Adrenal gland (tissue), 9 donors: ENCODE measurements at regions not wholly inside any gene's neighbourhood (a gene's known extent, or its start where the extent isn't known, plus 50 kb on each side); places are given as distances from the start of the nearest gene placed in this dataset.

Source experiments
- DNase-seq, 7 donors: peaks; one replicate each; pipeline ENCODE4 v3.0.0-alpha.2; 2019 to 2020
- H3K27ac ChIP-seq, 5 donors: fragments of 200-600 bp; sonication (generic) in 4 of 5; 1 replicate in 3 of 5; 2 replicates in 2 of 5; pipeline versions ENCODE4 v1.5.1 to v1.8.0; 2016 to 2020; ENCODE audit warnings: mild to moderate bottlenecking in 1 of 5
- H3K27me3 ChIP-seq: fragments of 200-600 bp; 2 replicates; pipeline ENCODE4 v1.8.0; 2021
- H3K36me3 ChIP-seq, 2 donors: fragments of 200-600 bp; replicated peaks in 1 of 2; 1 replicate in 1 of 2; 2 replicates in 1 of 2; pipeline versions ENCODE4 v1.5.1 to v1.8.0; 2018 to 2022
- H3K4me1 ChIP-seq, 2 donors: fragments of 200-600 bp; replicated peaks in 1 of 2; 1 replicate in 1 of 2; 2 replicates in 1 of 2; pipeline versions ENCODE4 v1.5.1 to v1.8.0; 2018 to 2021
- H3K4me3 ChIP-seq, 4 donors: fragments of 200-600 bp; sonication (generic) in 3 of 4; one replicate each; pipeline ENCODE4 v1.5.1; 2016 to 2018
- H3K9me3 ChIP-seq, 3 donors: fragments of 200-600 bp; sonication (generic) in 1 of 3; replicated peaks in 1 of 3; 1 replicate in 2 of 3; 2 replicates in 1 of 3; pipeline versions ENCODE4 v1.5.1 to v1.8.0; 2016 to 2021
- POLR2A ChIP-seq, 2 donors: fragments of 450-650 bp; IDR thresholded peaks; one replicate each; pipeline ENCODE4 v1.6.1; 2017; ENCODE audit warnings: antibody characterized with exemption in 2 of 2, mild to moderate bottlenecking in 2 of 2, moderate library complexity in 1 of 2
- WGBS, 4 donors: extraction: QIAGEN DNeasy Blood & Tissue Kit in 2 of 4; methylation state at CpG; one replicate each; pipeline versions ENCODE4 v1.1.5 to v1.1.7; 2013 to 2017; 5-methylcytosine and 5-hydroxymethylcytosine counted together
- intact Hi-C, 2 donors: fragments of 100-400 bp; cut with DNase I; formaldehyde crosslinking; loops; one replicate each; pipeline versions ENCODE4 v1.14.1 to v1.15.0; 2022 to 2023
- TF ChIP-seq, protein P1 (sequence below), 6 experiments: fragments of 450-650 bp in 4 of 6; fragments of 200-600 bp in 2 of 6; sonication (generic) in 1 of 6; IDR thresholded peaks; 1 replicate in 5 of 6; 2 replicates in 1 of 6; pipeline versions ENCODE4 v1.5.1 to v1.8.0; 2016 to 2021; ENCODE audit warnings: antibody characterized with exemption in 6 of 6, mild to moderate bottlenecking in 2 of 6, moderate library complexity in 1 of 6
- donor health status: healthy with polysubstance abuse.
- donor health status: Bipolar disorder and iron deficiency.
- donor health status: DM: yes; HTN: yes; CAD: no.
- donor health status: DM: no; HTN: no; CAD: no.
- donor health status: DM: no; HTN: no; CAD: no.

DNA sequence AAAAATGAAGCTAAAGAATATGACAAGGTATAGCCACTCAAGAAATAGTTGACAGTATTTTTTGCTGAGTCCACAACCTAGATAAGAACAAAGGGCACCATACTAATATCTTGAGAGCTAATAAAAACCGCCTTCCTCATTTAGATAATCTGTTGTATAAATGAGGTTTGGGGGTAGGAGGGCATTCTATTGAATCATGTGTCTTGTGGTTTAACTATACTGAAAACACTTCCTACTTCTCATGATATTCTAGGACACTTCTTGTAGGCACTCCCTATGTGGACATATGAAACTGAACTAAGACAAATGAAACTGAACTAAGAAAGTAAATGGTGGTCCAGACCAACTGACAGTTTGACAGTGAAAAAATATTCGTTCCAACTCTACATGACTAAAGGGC is 1268.5 kb upstream of the C9orf72 start:
- WGBS, 4 donors, result 61 to 80% (median 70%) methylated on average over 2 of the region's 2 CpGs
- Histone ChIP-seq H3K27me3 (no peaks in the 10 kb centered on the region), H3K9me3 (no peaks in the 10 kb centered on the region), H3K27ac (no peak overlapping the region), H3K36me3 (no peaks in the 10 kb centered on the region), H3K4me1 (no peaks in the 10 kb centered on the region), H3K4me3 (no peak overlapping the region)
- TF ChIP-seq POLR2A (IDR thresholded peaks at IDR 0.05), result no peak
- TF ChIP-seq, protein P1, sequence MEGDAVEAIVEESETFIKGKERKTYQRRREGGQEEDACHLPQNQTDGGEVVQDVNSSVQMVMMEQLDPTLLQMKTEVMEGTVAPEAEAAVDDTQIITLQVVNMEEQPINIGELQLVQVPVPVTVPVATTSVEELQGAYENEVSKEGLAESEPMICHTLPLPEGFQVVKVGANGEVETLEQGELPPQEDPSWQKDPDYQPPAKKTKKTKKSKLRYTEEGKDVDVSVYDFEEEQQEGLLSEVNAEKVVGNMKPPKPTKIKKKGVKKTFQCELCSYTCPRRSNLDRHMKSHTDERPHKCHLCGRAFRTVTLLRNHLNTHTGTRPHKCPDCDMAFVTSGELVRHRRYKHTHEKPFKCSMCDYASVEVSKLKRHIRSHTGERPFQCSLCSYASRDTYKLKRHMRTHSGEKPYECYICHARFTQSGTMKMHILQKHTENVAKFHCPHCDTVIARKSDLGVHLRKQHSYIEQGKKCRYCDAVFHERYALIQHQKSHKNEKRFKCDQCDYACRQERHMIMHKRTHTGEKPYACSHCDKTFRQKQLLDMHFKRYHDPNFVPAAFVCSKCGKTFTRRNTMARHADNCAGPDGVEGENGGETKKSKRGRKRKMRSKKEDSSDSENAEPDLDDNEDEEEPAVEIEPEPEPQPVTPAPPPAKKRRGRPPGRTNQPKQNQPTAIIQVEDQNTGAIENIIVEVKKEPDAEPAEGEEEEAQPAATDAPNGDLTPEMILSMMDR (IDR thresholded peaks at IDR 0.05), result no peak
- intact Hi-C loops, result no loop called here
- no peak for DNase-seq

DNA sequence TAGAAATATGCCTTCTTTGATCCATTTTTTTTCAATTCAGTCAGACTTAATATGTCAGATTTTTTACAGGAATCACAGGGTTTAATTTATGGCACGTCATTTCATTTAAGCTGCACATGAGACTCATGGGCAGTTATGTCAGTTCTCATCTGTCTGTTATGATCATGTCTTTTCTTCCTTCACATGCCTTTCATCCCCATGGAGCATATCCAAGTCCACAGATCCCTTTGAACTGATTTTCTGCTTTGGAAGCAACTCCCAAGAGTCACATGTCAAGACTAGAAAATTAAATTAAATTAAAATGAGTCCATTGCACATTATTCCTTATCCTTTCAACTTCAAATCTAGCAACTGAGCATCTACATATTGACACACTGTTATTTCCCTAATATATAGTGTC is 1274.0 kb upstream of the C9orf72 start:
- Histone ChIP-seq H3K27ac (no peak overlapping the region), H3K4me3 (no peak overlapping the region), H3K9me3 (no peaks in the 10 kb centered on the region), H3K27me3 (no peaks in the 10 kb centered on the region), H3K4me1 (no peaks in the 10 kb centered on the region), H3K36me3 (no peaks in the 10 kb centered on the region)
- intact Hi-C loops, result no loop called here
- 83 to 89% (median 85%) methylated on average over 1 of the region's 1 CpG for WGBS, 4 donors
- no peak for DNase-seq
- TF ChIP-seq POLR2A (IDR thresholded peaks at IDR 0.05), result no peak
- TF ChIP-seq, protein P1 (IDR thresholded peaks at IDR 0.05), result no peak

DNA sequence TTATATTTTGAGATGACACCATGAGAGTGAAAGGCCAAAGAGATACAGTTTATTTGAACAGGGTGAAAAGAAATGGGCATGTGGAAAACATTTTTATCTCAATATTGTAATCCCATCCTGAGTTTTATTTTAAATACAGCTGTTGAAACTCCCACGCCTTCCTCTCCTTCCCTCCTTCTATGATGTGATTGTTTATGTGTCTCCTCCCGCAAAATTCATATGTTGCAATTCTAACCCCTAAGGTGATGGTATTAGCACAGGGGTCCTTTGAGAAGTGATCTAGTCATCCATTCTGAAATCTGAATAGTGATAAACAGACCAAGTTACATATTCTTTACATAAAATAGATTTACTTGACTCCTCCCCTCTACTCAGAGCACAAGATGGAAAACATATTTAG is 1275.4 kb upstream of the C9orf72 start:
- DNase-seq, result no peak

DNA sequence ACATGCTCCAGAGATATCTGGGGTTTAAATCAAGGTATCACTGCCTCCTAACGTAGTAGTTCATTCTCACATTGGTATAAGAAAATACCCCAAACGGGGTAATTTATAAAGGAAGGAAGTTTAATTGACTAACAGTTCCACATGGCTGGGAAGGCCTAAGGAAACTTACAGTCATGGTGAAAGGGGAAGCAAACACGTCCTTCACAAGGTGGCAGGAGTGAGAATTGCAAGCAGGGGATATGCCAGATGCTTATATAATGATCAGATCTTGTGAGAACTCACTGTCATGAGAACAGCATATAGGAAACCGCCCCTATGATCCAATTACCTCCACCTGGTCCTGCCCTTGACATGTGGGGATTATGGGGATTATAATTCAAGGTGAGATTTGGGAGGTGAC is 1280.2 kb upstream of the C9orf72 start:
- Histone ChIP-seq H3K27ac (no peak overlapping the region), H3K4me1 (no peaks in the 10 kb centered on the region), H3K27me3 (no peaks in the 10 kb centered on the region), H3K36me3 (no peaks in the 10 kb centered on the region), H3K4me3 (no peak overlapping the region), H3K9me3 (no peaks in the 10 kb centered on the region)
- intact Hi-C loops, result no loop called here
- TF ChIP-seq POLR2A (IDR thresholded peaks at IDR 0.05), result no peak
- TF ChIP-seq, protein P1 (IDR thresholded peaks at IDR 0.05), result no peak
- no peak for DNase-seq
- WGBS, 4 donors, result 33 to 54% (median 50%) methylated on average over 4 of the region's 4 CpGs

More for the DNA sequence above, 1275.4 kb upstream of the C9orf72 start:
- intact Hi-C loops, result no loop called here
- no peaks in the 10 kb centered on the region for H3K36me3 ChIP-seq
- H3K4me1 ChIP-seq, result no peaks in the 10 kb centered on the region
- H3K9me3 ChIP-seq, result no peaks in the 10 kb centered on the region
- H3K4me3 ChIP-seq, result no peak overlapping the region
- TF ChIP-seq, protein P1 (IDR thresholded peaks at IDR 0.05), result no peak
- TF ChIP-seq POLR2A (IDR thresholded peaks at IDR 0.05), result no peak
- 74 to 86% (median 78%) methylated on average over 2 of the region's 2 CpGs for WGBS, 4 donors
- no peaks in the 10 kb centered on the region for H3K27me3 ChIP-seq
- H3K27ac ChIP-seq, result no peak overlapping the region
